H1 (cell line): ENCODE measurements at regions not wholly inside any gene's neighbourhood (a gene's known extent, or its start where the extent isn't known, plus 50 kb on each side); places are given as distances from the start of the nearest gene placed in this dataset.

Source experiments
- CTCF ChIA-PET: fragments of 300-600 bp; sonication (Branson Sonifier 250); formaldehyde crosslinking; loops from one replicate; lab custom pipeline; 2021; ENCODE audit not compliant: partially characterized antibody; lab: Charles Lee
- POLR2A ChIA-PET: fragments of 300-600 bp; sonication (Branson Sonifier 250); formaldehyde crosslinking; loops from one replicate; lab custom pipeline; 2021; ENCODE audit warnings: inconsistent platforms; ENCODE audit not compliant: partially characterized antibody; lab: Charles Lee
- DNase-seq, 2 experiments: peaks; one replicate each; pipeline versions ENCODE4 v3.0.0 to v3.0.0-alpha.2; 2010 to 2022; ENCODE audit warnings: low spot score in 2 of 2, low read depth in 1 of 2, mixed read lengths in 1 of 2
- FAIRE-seq: peaks from 2 replicates; lab custom pipeline; 2011; peaks lifted over from hg19 to GRCh38; lab: Jason Lieb, UNC
- H2AFZ ChIP-seq: 2 replicates; pipeline ENCODE4 v1.8.1; 2012; ENCODE audit warnings: low read length, inconsistent platforms
- H2AK5ac ChIP-seq: 2 replicates; pipeline ENCODE4 v1.6.1; 2013; ENCODE audit warnings: low read depth, low read length
- H2BK120ac ChIP-seq: replicated peaks from 2 replicates; pipeline ENCODE3; 2013; ENCODE audit warnings: low read depth, low read length, inconsistent platforms
- H2BK12ac ChIP-seq: 2 replicates; pipeline ENCODE4 v1.6.1; 2013; ENCODE audit warnings: low read depth, low read length
- H2BK15ac ChIP-seq: 2 replicates; pipeline ENCODE4 v1.6.1; 2013; ENCODE audit warnings: low read length
- H2BK20ac ChIP-seq: 2 replicates; pipeline ENCODE4 v1.6.1; 2013; ENCODE audit warnings: low read length
- H2BK5ac ChIP-seq: 2 replicates; pipeline ENCODE4 v1.6.1; 2013; ENCODE audit warnings: low read depth, low read length
- H3K14ac ChIP-seq: 2 replicates; pipeline ENCODE4 v1.6.1; 2013; ENCODE audit warnings: inconsistent platforms; ENCODE audit not compliant: insufficient read length
- H3K18ac ChIP-seq: 2 replicates; pipeline ENCODE4 v1.6.1; 2013; ENCODE audit warnings: low read length; ENCODE audit errors: extremely low read depth
- H3K23ac ChIP-seq: 2 replicates; pipeline ENCODE4 v1.6.1; 2013; ENCODE audit warnings: inconsistent platforms; ENCODE audit not compliant: insufficient read length
- H3K23me2 ChIP-seq: 2 replicates; pipeline ENCODE4 v1.6.1; 2013; ENCODE audit warnings: low read depth, low read length
- H3K27ac ChIP-seq: 2 replicates; pipeline ENCODE4 v1.6.1; 2011; ENCODE audit warnings: low read depth, low read length, inconsistent platforms
- H3K27me3 ChIP-seq, 4 experiments: replicated peaks in 1 of 4; 1 replicate in 1 of 4; 2 replicates in 3 of 4; pipeline versions ENCODE4 v1.6.1 to v1.8.1; 2011 to 2013; ENCODE audit warnings: low read length in 3 of 4, mild to moderate bottlenecking in 3 of 4, inconsistent platforms in 2 of 4, mixed read lengths in 2 of 4, moderate library complexity in 1 of 4; ENCODE audit not compliant: control insufficient read depth in 3 of 4, insufficient read depth in 3 of 4; ENCODE audit errors: extremely low read depth in 1 of 4
- H3K36me3 ChIP-seq, 4 experiments: 2 replicates each; pipeline versions ENCODE4 v1.6.1 to v1.8.1; 2011 to 2013; ENCODE audit warnings: mild to moderate bottlenecking in 4 of 4, low read length in 3 of 4, moderate library complexity in 2 of 4, control low read depth in 1 of 4, inconsistent platforms in 1 of 4; ENCODE audit not compliant: insufficient read depth in 4 of 4, control insufficient read depth in 2 of 4
- H3K4ac ChIP-seq: replicated peaks from 2 replicates; pipeline ENCODE3; 2013; ENCODE audit warnings: low read length, low read depth, mixed read lengths, inconsistent platforms; ENCODE audit not compliant: insufficient read length
- H3K4me1 ChIP-seq, 4 experiments: replicated peaks in 1 of 4; 1 replicate in 1 of 4; 2 replicates in 3 of 4; pipeline versions ENCODE4 v1.6.1 to v1.8.1; 2011 to 2013; ENCODE audit warnings: low read length in 3 of 4, inconsistent platforms in 2 of 4, mixed read lengths in 1 of 4; ENCODE audit not compliant: insufficient read depth in 4 of 4, control insufficient read depth in 3 of 4
- H3K4me2 ChIP-seq, 2 experiments: 2 replicates each; pipeline versions ENCODE4 v1.6.1 to v1.8.1; 2011 to 2013; ENCODE audit warnings: low read depth in 2 of 2, low read length in 2 of 2, control low read depth in 1 of 2, inconsistent platforms in 1 of 2, mild to moderate bottlenecking in 1 of 2; ENCODE audit not compliant: insufficient read depth in 1 of 2
- H3K4me3 ChIP-seq, 4 experiments: fragments of 200-600, 300-600 bp in 1 of 4; sonication (generic), shearing (Covaris generic), sonication (Bioruptor Twin) in 1 of 4; 2 replicates each; pipeline versions ENCODE4 v1.5.1 to v1.8.1; 2011 to 2016; ENCODE audit warnings: low read length in 4 of 4, low read depth in 3 of 4, control low read depth in 2 of 4, inconsistent platforms in 2 of 4, mild to moderate bottlenecking in 2 of 4, mixed read lengths in 1 of 4, moderate library complexity in 1 of 4; ENCODE audit not compliant: insufficient read depth in 2 of 4; ENCODE audit errors: extremely low read depth in 1 of 4
- H3K56ac ChIP-seq: replicated peaks from 2 replicates; pipeline ENCODE3; 2013; ENCODE audit warnings: low read depth, mild to moderate bottlenecking, mixed read lengths, low read length, inconsistent platforms; ENCODE audit not compliant: insufficient read length
- H3K79me1 ChIP-seq: 2 replicates; pipeline ENCODE4 v1.6.1; 2013; ENCODE audit warnings: low read depth, low read length, control low read depth
- H3K79me2 ChIP-seq, 2 experiments: 2 replicates each; pipeline versions ENCODE4 v1.6.1 to v1.8.1; 2012 to 2013; ENCODE audit warnings: low read length in 2 of 2, mild to moderate bottlenecking in 2 of 2, inconsistent platforms in 1 of 2; ENCODE audit not compliant: insufficient read depth in 2 of 2, control insufficient read depth in 1 of 2
- H3K9ac ChIP-seq, 4 experiments: replicated peaks in 1 of 4; 1 replicate in 1 of 4; 2 replicates in 3 of 4; pipeline versions ENCODE4 v1.6.1 to v1.8.1; 2011 to 2013; ENCODE audit warnings: low read depth in 3 of 4, low read length in 3 of 4, control low read depth in 2 of 4, mild to moderate bottlenecking in 2 of 4, moderate library complexity in 2 of 4, inconsistent platforms in 1 of 4; ENCODE audit errors: extremely low read depth in 1 of 4
- H3K9me3 ChIP-seq, 2 experiments: 2 replicates each; pipeline versions ENCODE4 v1.6.1 to v1.8.1; 2012 to 2013; ENCODE audit warnings: mild to moderate bottlenecking in 2 of 2, moderate library complexity in 2 of 2, control low read depth in 1 of 2, inconsistent platforms in 1 of 2, low read depth in 1 of 2, low read length in 1 of 2, mixed read lengths in 1 of 2; ENCODE audit not compliant: insufficient read depth in 2 of 2
- H4K20me1 ChIP-seq, 2 experiments: replicated peaks in 1 of 2; 2 replicates each; pipeline versions ENCODE3 to v1.8.1; 2011 to 2013; ENCODE audit warnings: inconsistent platforms in 2 of 2, low read length in 2 of 2, mild to moderate bottlenecking in 1 of 2; ENCODE audit not compliant: insufficient read depth in 2 of 2, control insufficient read depth in 1 of 2
- H4K5ac ChIP-seq: 2 replicates; pipeline ENCODE4 v1.6.1; 2013; ENCODE audit warnings: low read length, low read depth, mixed read lengths, inconsistent platforms; ENCODE audit not compliant: insufficient read length
- H4K8ac ChIP-seq: 2 replicates; pipeline ENCODE4 v1.8.0; 2013; ENCODE audit warnings: mild to moderate bottlenecking, moderate library complexity, low read length, inconsistent platforms; ENCODE audit not compliant: insufficient read depth; ENCODE audit errors: extremely low read depth
- H4K91ac ChIP-seq: replicated peaks from 2 replicates; pipeline ENCODE3; 2013; ENCODE audit warnings: low read length, mixed read lengths, inconsistent platforms; ENCODE audit not compliant: insufficient read length
- RAD21 ChIP-seq, 2 experiments: IDR thresholded peaks in 1 of 2; conservative IDR thresholded peaks in 1 of 2; 2 replicates each; pipeline ENCODE4 v1.6.1; 2011; ENCODE audit warnings: low read depth in 2 of 2, low read length in 2 of 2, improper control_type of control experiment in 1 of 2, inconsistent platforms in 1 of 2, mild to moderate bottlenecking in 1 of 2, moderate library complexity in 1 of 2
- YY1 ChIP-seq: IDR thresholded peaks from 2 replicates; pipeline ENCODE4 v1.6.1; 2011; ENCODE audit warnings: low read depth, mild to moderate bottlenecking, low read length
- WGBS, 2 experiments: shearing (Covaris generic) in 1 of 2; methylation state at CpG; one replicate each; pipeline versions ENCODE4 v1.1.6 to v1.1.7; 2013 to 2015; ENCODE audit warnings: low lambda C conversion rate in 2 of 2, mixed read lengths in 2 of 2, inconsistent platforms in 1 of 2, low coverage in 1 of 2, missing lambda C conversion rate in 1 of 2; ENCODE audit not compliant: insufficient replicate concordance in 2 of 2, insufficient coverage in 1 of 2, insufficient read length in 1 of 2; ENCODE audit errors: extremely low coverage in 1 of 2, missing lambda C conversion rate in 1 of 2; 5-methylcytosine and 5-hydroxymethylcytosine counted together
- TF ChIP-seq, protein P1 (sequence below), 3 experiments: IDR thresholded peaks; 1 replicate in 2 of 3; 2 replicates in 1 of 3; pipeline versions ENCODE4 v1.5.1 to v1.6.1; 2011; ENCODE audit warnings: low read length in 3 of 3, mild to moderate bottlenecking in 3 of 3, inconsistent platforms in 2 of 3, low read depth in 1 of 3, moderate library complexity in 1 of 3; ENCODE audit not compliant: insufficient read depth in 1 of 3; ENCODE audit errors: control extremely low read depth in 1 of 3

DNA sequence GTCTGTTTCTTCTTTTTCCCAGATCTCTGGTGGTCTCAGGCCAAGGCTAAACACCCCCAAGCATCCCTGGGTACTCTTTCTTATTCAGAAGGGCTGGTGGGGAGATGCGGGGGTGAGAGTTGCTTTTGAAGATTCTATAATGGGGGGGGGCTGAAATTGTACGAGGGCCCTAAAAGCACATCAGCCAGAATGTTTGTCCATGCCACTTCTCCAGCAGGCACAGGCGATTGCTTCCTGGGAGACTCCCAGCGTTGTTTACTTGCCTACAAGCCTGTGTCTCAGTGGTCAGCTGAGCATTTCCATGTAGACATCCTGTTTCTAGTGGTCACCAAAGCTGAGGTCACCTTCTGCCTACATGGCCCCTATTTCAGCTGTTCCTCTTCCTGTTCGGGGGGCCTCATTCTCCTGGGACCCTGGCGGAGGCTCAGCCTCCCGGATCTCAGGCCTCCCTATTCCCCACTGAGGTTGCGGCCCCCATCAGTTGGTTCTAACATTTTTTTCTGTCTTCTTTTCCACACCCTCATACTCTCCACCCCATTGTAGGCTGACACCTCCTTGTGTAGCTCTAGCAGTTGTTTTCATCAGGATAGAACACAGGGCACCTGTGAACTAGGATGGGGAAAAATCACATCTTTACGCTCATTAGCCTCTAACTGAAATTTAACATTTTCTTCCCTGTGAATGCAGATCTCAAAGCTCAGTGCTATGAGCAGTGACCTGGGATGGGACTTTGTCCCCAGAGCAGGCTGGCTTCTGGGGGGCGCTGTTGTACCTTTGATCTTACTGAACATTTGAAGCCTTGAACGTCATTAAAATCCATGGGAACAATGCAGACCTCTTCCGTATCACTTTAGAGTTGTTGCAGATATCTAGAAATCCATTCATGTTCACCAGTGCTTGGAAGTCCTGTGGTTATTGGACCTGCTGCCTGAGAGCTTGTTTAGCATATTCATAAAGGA lies 286.5 kb downstream of the GLRX3 start:
- no peak overlapping the region for H2BK20ac ChIP-seq
- no peaks in the 10 kb centered on the region for H3K36me3 ChIP-seq
- FAIRE-seq (no peak), DNase-seq (peak in 1 of 2 experiments; percentile 43)
- H3K23ac ChIP-seq, result no peak overlapping the region
- H3K9ac ChIP-seq, result no peak overlapping the region
- H3K14ac ChIP-seq, result no peak overlapping the region
- H3K56ac ChIP-seq, result no peak overlapping the region
- POLR2A ChIA-PET, result no interaction called here
- 76% methylated on average over 12 of the region's 12 CpGs; no CpG with 5 or more reads in 1 of the 2 experiments for WGBS, 2 experiments
- H4K91ac ChIP-seq, result no peak overlapping the region
- no peak overlapping the region for H3K18ac ChIP-seq
- no peaks in the 10 kb centered on the region for H3K79me1 ChIP-seq
- no peak overlapping the region for H4K5ac ChIP-seq
- H4K20me1 ChIP-seq, result no peaks in the 10 kb centered on the region
- H2AK5ac ChIP-seq, result no peak overlapping the region
- H3K79me2 ChIP-seq, result no peaks in the 10 kb centered on the region
- no peaks in the 10 kb centered on the region for H3K4me1 ChIP-seq
- no peak overlapping the region for H3K27ac ChIP-seq
- H2BK120ac ChIP-seq, result no peak overlapping the region
- peaks cover 0 to 3% of the 10 kb centered on the region in 2 experiments; a peak in 1 of 4 replicates for H3K9me3 ChIP-seq
- H3K27me3 ChIP-seq, result no peaks in the 10 kb centered on the region; a peak in 1 of 7 replicates
- H2BK15ac ChIP-seq, result no peak overlapping the region
- CTCF ChIA-PET, result interaction anchor here (0.6 to 2.0 kb wide), 18 partner anchors 9 to 852 kb away, joined by 3 to 13 read pairs (median 3); no protein-coding TSS in a partner anchor
- H2BK5ac ChIP-seq, result no peak overlapping the region
- H3K23me2 ChIP-seq, result no peaks in the 10 kb centered on the region
- no peak overlapping the region for H4K8ac ChIP-seq
- TF ChIP-seq YY1, result no peak
- TF ChIP-seq, protein P1, sequence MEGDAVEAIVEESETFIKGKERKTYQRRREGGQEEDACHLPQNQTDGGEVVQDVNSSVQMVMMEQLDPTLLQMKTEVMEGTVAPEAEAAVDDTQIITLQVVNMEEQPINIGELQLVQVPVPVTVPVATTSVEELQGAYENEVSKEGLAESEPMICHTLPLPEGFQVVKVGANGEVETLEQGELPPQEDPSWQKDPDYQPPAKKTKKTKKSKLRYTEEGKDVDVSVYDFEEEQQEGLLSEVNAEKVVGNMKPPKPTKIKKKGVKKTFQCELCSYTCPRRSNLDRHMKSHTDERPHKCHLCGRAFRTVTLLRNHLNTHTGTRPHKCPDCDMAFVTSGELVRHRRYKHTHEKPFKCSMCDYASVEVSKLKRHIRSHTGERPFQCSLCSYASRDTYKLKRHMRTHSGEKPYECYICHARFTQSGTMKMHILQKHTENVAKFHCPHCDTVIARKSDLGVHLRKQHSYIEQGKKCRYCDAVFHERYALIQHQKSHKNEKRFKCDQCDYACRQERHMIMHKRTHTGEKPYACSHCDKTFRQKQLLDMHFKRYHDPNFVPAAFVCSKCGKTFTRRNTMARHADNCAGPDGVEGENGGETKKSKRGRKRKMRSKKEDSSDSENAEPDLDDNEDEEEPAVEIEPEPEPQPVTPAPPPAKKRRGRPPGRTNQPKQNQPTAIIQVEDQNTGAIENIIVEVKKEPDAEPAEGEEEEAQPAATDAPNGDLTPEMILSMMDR (IDR thresholded peaks at IDR 0.05; ENCODE audit: control extremely low read depth in 1 of 3, insufficient read depth in 1 of 3, low read depth in 1 of 3, low read length in 3 of 3), result peak; percentile 14 to 33 (median 29); a peak in 3 of 4 replicates
- peak; percentile 44 to 54 for TF ChIP-seq RAD21 (IDR thresholded peaks at IDR 0.05 in 1 of 2, conservative IDR thresholded peaks at IDR 0.05 in 1 of 2; ENCODE audit: low read depth in 2 of 2, low read length in 2 of 2)
- no peak overlapping the region for H3K4ac ChIP-seq
- H2BK12ac ChIP-seq, result no peak overlapping the region
- no peak overlapping the region for H3K4me2 ChIP-seq
- no peak overlapping the region for H3K4me3 ChIP-seq
- H2AFZ ChIP-seq, result no peak overlapping the region
